ENCODE measurements at regions not wholly inside any gene's neighbourhood (a gene's known extent, or its start where the extent isn't known, plus 50 kb on each side); places are given as distances from the start of the nearest gene placed in this dataset.

DNA sequence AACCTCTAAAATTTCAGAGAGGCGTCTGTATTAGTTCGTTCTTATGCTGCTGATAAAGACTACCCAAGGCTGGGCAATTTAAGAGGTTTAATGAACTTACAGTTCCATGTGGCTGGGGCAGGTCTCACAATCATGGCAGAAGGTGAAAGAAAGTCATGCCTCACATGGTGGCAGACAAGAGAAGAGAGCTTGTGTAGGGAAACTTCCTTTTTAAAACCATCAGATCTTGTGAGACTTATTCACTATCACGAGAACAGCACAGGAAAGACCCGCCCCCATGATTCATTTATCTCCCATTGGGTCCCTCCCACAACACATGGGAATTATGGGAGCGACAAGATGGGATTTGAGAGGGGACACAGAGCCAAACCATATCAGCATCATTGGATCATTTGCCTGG, 183.2 kb upstream of the SIX2 start:
- H3K9me2 ChIP-seq (replicated peaks; ENCODE audit: insufficient read depth, low read length) = no peaks in the 10 kb centered on the region
- H3K27me3 ChIP-seq (replicated peaks; ENCODE audit: insufficient read depth, low read length) = no peaks in the 10 kb centered on the region
- no peaks in the 10 kb centered on the region for H3K9me3 ChIP-seq (replicated peaks; ENCODE audit: insufficient read depth, low read length)
- H3K27ac ChIP-seq (ENCODE audit: low read length) = no peak overlapping the region
- no peaks in the 10 kb centered on the region for H3K4me1 ChIP-seq (ENCODE audit: low read length)
- DNase-seq = no peak
- H3K4me2 ChIP-seq (ENCODE audit: low read depth, low read length) = no peak overlapping the region
- no peak overlapping the region for H3K4me3 ChIP-seq (ENCODE audit: low read length)
- no peaks in the 10 kb centered on the region for H3K36me3 ChIP-seq (replicated peaks; ENCODE audit: insufficient read depth, low read length)
- no peak overlapping the region for H3K9ac ChIP-seq (ENCODE audit: low read length)
- no peak overlapping the region for H2AFZ ChIP-seq (ENCODE audit: low read length)
- no peaks in the 10 kb centered on the region for H3F3A ChIP-seq (ENCODE audit: insufficient read depth, low read length)
- H4K20me1 ChIP-seq (ENCODE audit: insufficient read depth, low read length) = no peaks in the 10 kb centered on the region
- no peaks in the 10 kb centered on the region for H3K79me2 ChIP-seq (ENCODE audit: low read length)
- TF ChIP-seq CTCF (IDR thresholded peaks at IDR 0.05; ENCODE audit: low read length) = no peak
- no peak for TF ChIP-seq EZH2 (optimal IDR thresholded peaks at IDR 0.05; ENCODE audit: low read depth, low read length)
- TF ChIP-seq EZH2phosphoT487 (IDR thresholded peaks at IDR 0.05; ENCODE audit: low read length) = no peak

GRCh38 chr2:45191976-45192375, 182.7 kb upstream of the SIX2 start:
- Histone ChIP-seq H3K79me2 (ENCODE audit: low read length) (no peaks in the 10 kb centered on the region), H3K4me3 (ENCODE audit: low read length) (no peak overlapping the region), H3F3A (ENCODE audit: insufficient read depth, low read length) (no peaks in the 10 kb centered on the region), H3K4me2 (ENCODE audit: low read depth, low read length) (no peak overlapping the region), H3K36me3 (replicated peaks; ENCODE audit: insufficient read depth, low read length) (no peaks in the 10 kb centered on the region), H3K9me2 (replicated peaks; ENCODE audit: insufficient read depth, low read length) (no peaks in the 10 kb centered on the region), H3K27me3 (replicated peaks; ENCODE audit: insufficient read depth, low read length) (no peaks in the 10 kb centered on the region), H2AFZ (ENCODE audit: low read length) (no peak overlapping the region), H4K20me1 (ENCODE audit: insufficient read depth, low read length) (no peaks in the 10 kb centered on the region), H3K9ac (ENCODE audit: low read length) (no peak overlapping the region), H3K4me1 (ENCODE audit: low read length) (no peaks in the 10 kb centered on the region), H3K27ac (ENCODE audit: low read length) (no peak overlapping the region), H3K9me3 (replicated peaks; ENCODE audit: insufficient read depth, low read length) (no peaks in the 10 kb centered on the region)
- no peak for TF ChIP-seq EZH2phosphoT487 (IDR thresholded peaks at IDR 0.05; ENCODE audit: low read length)
- no peak for DNase-seq

GRCh38 chr2:45191146-45191863, 182.1 kb upstream of the SIX2 start:
- no peaks in the 10 kb centered on the region for H3K4me1 ChIP-seq (ENCODE audit: low read length)
- H3K4me2 ChIP-seq (ENCODE audit: low read depth, low read length) = no peak overlapping the region
- no peaks in the 10 kb centered on the region for H3K9me3 ChIP-seq (replicated peaks; ENCODE audit: insufficient read depth, low read length)
- no peaks in the 10 kb centered on the region for H4K20me1 ChIP-seq (ENCODE audit: insufficient read depth, low read length)
- H3K36me3 ChIP-seq (replicated peaks; ENCODE audit: insufficient read depth, low read length) = no peaks in the 10 kb centered on the region
- no peaks in the 10 kb centered on the region for H3K79me2 ChIP-seq (ENCODE audit: low read length)
- no peak for DNase-seq
- no peaks in the 10 kb centered on the region for H3K27me3 ChIP-seq (replicated peaks; ENCODE audit: insufficient read depth, low read length)
- H3K9ac ChIP-seq (ENCODE audit: low read length) = no peak overlapping the region
- H3K9me2 ChIP-seq (replicated peaks; ENCODE audit: insufficient read depth, low read length) = no peaks in the 10 kb centered on the region
- TF ChIP-seq EZH2phosphoT487 (IDR thresholded peaks at IDR 0.05; ENCODE audit: low read length) = no peak
- no peak overlapping the region for H3K4me3 ChIP-seq (ENCODE audit: low read length)
- no peak overlapping the region for H3K27ac ChIP-seq (ENCODE audit: low read length)
- H2AFZ ChIP-seq (ENCODE audit: low read length) = no peak overlapping the region
- H3F3A ChIP-seq (ENCODE audit: insufficient read depth, low read length) = no peaks in the 10 kb centered on the region

GRCh38 chr2:45190481-45190942, 181.3 kb upstream of the SIX2 start:
- H3K4me2 ChIP-seq (ENCODE audit: low read depth, low read length) = no peak overlapping the region
- no peaks in the 10 kb centered on the region for H3K27me3 ChIP-seq (replicated peaks; ENCODE audit: insufficient read depth, low read length)
- H3K36me3 ChIP-seq (replicated peaks; ENCODE audit: insufficient read depth, low read length) = no peaks in the 10 kb centered on the region
- H3F3A ChIP-seq (ENCODE audit: insufficient read depth, low read length) = no peaks in the 10 kb centered on the region
- H3K4me1 ChIP-seq (ENCODE audit: low read length) = no peaks in the 10 kb centered on the region
- no peak overlapping the region for H3K27ac ChIP-seq (ENCODE audit: low read length)
- no peak overlapping the region for H3K4me3 ChIP-seq (ENCODE audit: low read length)
- DNase-seq = no peak
- H3K9ac ChIP-seq (ENCODE audit: low read length) = no peak overlapping the region
- no peak overlapping the region for H2AFZ ChIP-seq (ENCODE audit: low read length)
- TF ChIP-seq EZH2 (optimal IDR thresholded peaks at IDR 0.05; ENCODE audit: low read depth, low read length) (no peak), EZH2phosphoT487 (IDR thresholded peaks at IDR 0.05; ENCODE audit: low read length) (no peak), CTCF (IDR thresholded peaks at IDR 0.05; ENCODE audit: low read length) (no peak)
- H3K9me2 ChIP-seq (replicated peaks; ENCODE audit: insufficient read depth, low read length) = no peaks in the 10 kb centered on the region
- H3K79me2 ChIP-seq (ENCODE audit: low read length) = no peaks in the 10 kb centered on the region
- no peaks in the 10 kb centered on the region for H4K20me1 ChIP-seq (ENCODE audit: insufficient read depth, low read length)
- H3K9me3 ChIP-seq (replicated peaks; ENCODE audit: insufficient read depth, low read length) = no peaks in the 10 kb centered on the region
